Activated T-helper 17 cell treated with anti-CD3 and anti-CD28 coated beads, Interleukin-2, amount 50 U/mL, for 72 hours (primary cell): ENCODE measurements at regions not wholly inside any gene's neighbourhood (a gene's known extent, or its start where the extent isn't known, plus 50 kb on each side); places are given as distances from the start of the nearest gene placed in this dataset.

Source experiments
- ATAC-seq: fragments of 150-1000 bp; cut with Tn5 transposase; replicated peaks from 2 replicates; pipeline ENCODE4 v1.10.0; 2021; ENCODE audit warnings: mild to moderate bottlenecking, moderate library complexity
- H3K27ac Mint-ChIP-seq: one replicate; pipeline ENCODE4 v1.8.0; 2022; ENCODE audit warnings: mixed read lengths
- H3K27me3 Mint-ChIP-seq: one replicate; pipeline ENCODE4 v1.8.0; 2022; ENCODE audit warnings: mixed read lengths
- H3K36me3 Mint-ChIP-seq: one replicate; pipeline ENCODE4 v1.8.0; 2022; ENCODE audit warnings: low read depth, mild to moderate bottlenecking, mixed read lengths
- H3K4me1 Mint-ChIP-seq: one replicate; pipeline ENCODE4 v1.8.0; 2022; ENCODE audit warnings: mixed read lengths
- H3K4me3 Mint-ChIP-seq: one replicate; pipeline ENCODE4 v1.8.0; 2022; ENCODE audit warnings: mild to moderate bottlenecking, mixed read lengths
- H3K9me3 Mint-ChIP-seq: one replicate; pipeline ENCODE4 v1.8.0; 2022; ENCODE audit warnings: mixed read lengths

GRCh38 chr1:25140073-25140797 lies 92.1 kb downstream of the SYF2 start:
- H3K4me3 Mint-ChIP-seq = no peak overlapping the region
- no peaks in the 10 kb centered on the region for H3K9me3 Mint-ChIP-seq
- H3K27me3 Mint-ChIP-seq = peaks cover 37% of the 10 kb centered on the region
- H3K27ac Mint-ChIP-seq = no peak overlapping the region
- no peak for ATAC-seq
- H3K36me3 Mint-ChIP-seq = no peaks in the 10 kb centered on the region
- no peaks in the 10 kb centered on the region for H3K4me1 Mint-ChIP-seq

GRCh38 chr1:25137521-25138395 lies 94.5 kb downstream of the SYF2 start:
- no peak overlapping the region for H3K4me3 Mint-ChIP-seq
- no peaks in the 10 kb centered on the region for H3K4me1 Mint-ChIP-seq
- H3K9me3 Mint-ChIP-seq = no peaks in the 10 kb centered on the region
- ATAC-seq = no peak
- no peaks in the 10 kb centered on the region for H3K36me3 Mint-ChIP-seq
- peaks cover 38% of the 10 kb centered on the region for H3K27me3 Mint-ChIP-seq
- H3K27ac Mint-ChIP-seq = no peak overlapping the region

- Mint-ChIP-seq H3K9me3 (no peaks in the 10 kb centered on the region), H3K27ac (no peak overlapping the region), H3K4me3 (no peak overlapping the region), H3K36me3 (no peaks in the 10 kb centered on the region), H3K27me3 (peaks cover 38% of the 10 kb centered on the region), H3K4me1 (no peaks in the 10 kb centered on the region)
- ATAC-seq = no peak
These were observed 95.2 kb downstream of the SYF2 start for GRCh38 chr1:25137106-25137505.

GRCh38 chr1:25135909-25136308 lies 96.4 kb downstream of the SYF2 start:
- Mint-ChIP-seq H3K9me3 (no peaks in the 10 kb centered on the region), H3K36me3 (no peaks in the 10 kb centered on the region), H3K27me3 (peaks cover 35% of the 10 kb centered on the region), H3K4me1 (no peaks in the 10 kb centered on the region), H3K27ac (no peak overlapping the region), H3K4me3 (no peak overlapping the region)
- ATAC-seq = no peak

- no peaks in the 10 kb centered on the region for H3K4me1 Mint-ChIP-seq
- peaks cover 26% of the 10 kb centered on the region for H3K27me3 Mint-ChIP-seq
- H3K4me3 Mint-ChIP-seq = no peak overlapping the region
- H3K36me3 Mint-ChIP-seq = no peaks in the 10 kb centered on the region
- no peak for ATAC-seq
- H3K27ac Mint-ChIP-seq = no peak overlapping the region
- no peaks in the 10 kb centered on the region for H3K9me3 Mint-ChIP-seq
These were observed 97.4 kb downstream of the SYF2 start for GRCh38 chr1:25134801-25135461.

GRCh38 chr1:25134307-25134706 lies 98.0 kb downstream of the SYF2 start:
- H3K4me1 Mint-ChIP-seq = no peaks in the 10 kb centered on the region
- ATAC-seq = no peak
- peaks cover 20% of the 10 kb centered on the region for H3K27me3 Mint-ChIP-seq
- H3K9me3 Mint-ChIP-seq = no peaks in the 10 kb centered on the region
- H3K27ac Mint-ChIP-seq = no peak overlapping the region
- no peaks in the 10 kb centered on the region for H3K36me3 Mint-ChIP-seq
- H3K4me3 Mint-ChIP-seq = no peak overlapping the region

GRCh38 chr1:25131794-25132193 lies 100.5 kb downstream of the SYF2 start:
- ATAC-seq = no peak
- Mint-ChIP-seq H3K9me3 (no peaks in the 10 kb centered on the region), H3K4me1 (no peaks in the 10 kb centered on the region)

GRCh38 chr1:25130895-25131294 lies 101.4 kb downstream of the SYF2 start:
- Mint-ChIP-seq H3K27ac (no peak overlapping the region), H3K4me3 (no peak overlapping the region), H3K4me1 (no peaks in the 10 kb centered on the region), H3K9me3 (no peaks in the 10 kb centered on the region), H3K27me3 (peaks cover 6% of the 10 kb centered on the region), H3K36me3 (no peaks in the 10 kb centered on the region)
- no peak for ATAC-seq

More at GRCh38 chr1:25131794-25132193, 100.5 kb downstream of the SYF2 start:
- no peaks in the 10 kb centered on the region for H3K36me3 Mint-ChIP-seq
- peaks cover 10% of the 10 kb centered on the region for H3K27me3 Mint-ChIP-seq
- no peak overlapping the region for H3K4me3 Mint-ChIP-seq
- H3K27ac Mint-ChIP-seq = no peak overlapping the region

- ATAC-seq = no peak
- no peak overlapping the region for H3K4me3 Mint-ChIP-seq
- H3K27ac Mint-ChIP-seq = no peak overlapping the region
- no peaks in the 10 kb centered on the region for H3K4me1 Mint-ChIP-seq
- H3K36me3 Mint-ChIP-seq = no peaks in the 10 kb centered on the region
- no peaks in the 10 kb centered on the region for H3K9me3 Mint-ChIP-seq
- peaks cover 6% of the 10 kb centered on the region for H3K27me3 Mint-ChIP-seq
These were observed 102.9 kb downstream of the SYF2 start for GRCh38 chr1:25129380-25129779.

- H3K27ac Mint-ChIP-seq = no peak overlapping the region
- no peaks in the 10 kb centered on the region for H3K9me3 Mint-ChIP-seq
- H3K27me3 Mint-ChIP-seq = peaks cover 3% of the 10 kb centered on the region
- peak; percentile 67 for ATAC-seq
- H3K4me3 Mint-ChIP-seq = no peak overlapping the region
- H3K36me3 Mint-ChIP-seq = no peaks in the 10 kb centered on the region
- no peaks in the 10 kb centered on the region for H3K4me1 Mint-ChIP-seq
These were observed 104.1 kb downstream of the SYF2 start for GRCh38 chr1:25128121-25128621.

- H3K27ac Mint-ChIP-seq = no peak overlapping the region
- no peaks in the 10 kb centered on the region for H3K36me3 Mint-ChIP-seq
- H3K9me3 Mint-ChIP-seq = no peaks in the 10 kb centered on the region
- no peak for ATAC-seq
- no peak overlapping the region for H3K4me3 Mint-ChIP-seq
- no peaks in the 10 kb centered on the region for H3K4me1 Mint-ChIP-seq
- no peaks in the 10 kb centered on the region for H3K27me3 Mint-ChIP-seq
These were observed 105.7 kb downstream of the SYF2 start for GRCh38 chr1:25126562-25126961.

- Mint-ChIP-seq H3K27ac (no peak overlapping the region), H3K27me3 (no peaks in the 10 kb centered on the region), H3K4me1 (peaks cover 12% of the 10 kb centered on the region), H3K36me3 (no peaks in the 10 kb centered on the region), H3K9me3 (no peaks in the 10 kb centered on the region), H3K4me3 (no peak overlapping the region)
- ATAC-seq = peak; percentile 68
These were observed 108.8 kb downstream of the SYF2 start for GRCh38 chr1:25123551-25123950.

- H3K4me1 Mint-ChIP-seq = peaks cover 12% of the 10 kb centered on the region
- H3K27ac Mint-ChIP-seq = no peak overlapping the region
- H3K36me3 Mint-ChIP-seq = no peaks in the 10 kb centered on the region
- no peaks in the 10 kb centered on the region for H3K27me3 Mint-ChIP-seq
- no peak overlapping the region for H3K4me3 Mint-ChIP-seq
- no peaks in the 10 kb centered on the region for H3K9me3 Mint-ChIP-seq
- ATAC-seq = no peak
These were observed 109.6 kb downstream of the SYF2 start for GRCh38 chr1:25122747-25123146.

- Mint-ChIP-seq H3K4me1 (peaks cover 12% of the 10 kb centered on the region), H3K4me3 (peak overlapping the region; percentile 48), H3K27me3 (no peaks in the 10 kb centered on the region), H3K9me3 (no peaks in the 10 kb centered on the region), H3K27ac (no peak overlapping the region), H3K36me3 (no peaks in the 10 kb centered on the region)
- peak; percentile 37 for ATAC-seq
These were observed 112.0 kb downstream of the SYF2 start for GRCh38 chr1:25120281-25120680.
